T-helper 1 cell treated with Interleukin-12 subunit alpha and Interleukin-12 subunit beta and Interleukin-4 antibody, amounts not matched to agents 30 ng/mL and 1 ng/mL, for 36 hours (primary cell): ENCODE measurements at regions not wholly inside any gene's neighbourhood (a gene's known extent, or its start where the extent isn't known, plus 50 kb on each side); places are given as distances from the start of the nearest gene placed in this dataset.
"Not testable (repeated sequence)": the region's sequence is repeated elsewhere in the genome, so short reads cannot be mapped to it uniquely, and the experiment has no call there.

Experiments used
- intact Hi-C: fragments of 100-400 bp; cut with micrococcal nuclease; formaldehyde crosslinking; loops from one replicate; pipeline ENCODE4 v1.15.1; 2024

DNA sequence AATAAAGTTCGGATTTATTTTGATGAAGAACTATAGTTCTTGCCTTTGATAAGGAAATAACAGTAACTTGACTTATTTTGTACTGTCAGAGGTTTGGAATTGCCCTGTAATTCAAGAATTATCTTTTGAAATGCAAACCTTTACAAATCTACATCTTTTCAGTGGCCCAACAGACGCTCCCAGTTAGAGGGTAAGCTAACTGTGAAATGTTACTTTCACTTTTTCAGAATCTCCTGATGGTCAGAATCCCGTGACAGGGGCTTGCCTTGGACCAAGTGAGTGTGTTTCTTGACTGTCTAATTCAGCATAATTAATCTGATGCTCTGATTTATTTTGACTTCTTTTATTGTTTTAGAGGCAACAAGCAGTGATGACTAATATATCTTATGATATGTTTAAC is 262.5 kb downstream of the PLOD2 start:
- intact Hi-C loops = no loop called here

DNA sequence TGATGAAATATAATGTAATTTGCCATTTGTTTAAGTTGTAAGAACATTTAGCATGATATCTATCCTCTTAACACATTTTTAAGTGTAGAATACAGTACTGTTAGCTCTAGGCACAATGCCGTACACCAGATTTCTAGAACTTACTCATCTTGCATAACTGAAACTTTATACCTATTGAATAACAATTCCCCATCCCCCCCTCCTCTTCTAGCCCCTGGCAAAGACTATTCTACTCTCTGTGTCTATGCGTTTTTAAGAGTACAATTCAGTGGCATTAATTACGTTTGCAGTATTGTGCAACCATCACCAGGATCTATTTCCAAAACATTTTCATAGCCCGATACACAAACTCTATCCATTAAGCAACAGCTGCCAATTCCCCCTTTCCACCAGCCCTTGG is 261.7 kb downstream of the PLOD2 start:
- intact Hi-C loops = no loop called here

DNA sequence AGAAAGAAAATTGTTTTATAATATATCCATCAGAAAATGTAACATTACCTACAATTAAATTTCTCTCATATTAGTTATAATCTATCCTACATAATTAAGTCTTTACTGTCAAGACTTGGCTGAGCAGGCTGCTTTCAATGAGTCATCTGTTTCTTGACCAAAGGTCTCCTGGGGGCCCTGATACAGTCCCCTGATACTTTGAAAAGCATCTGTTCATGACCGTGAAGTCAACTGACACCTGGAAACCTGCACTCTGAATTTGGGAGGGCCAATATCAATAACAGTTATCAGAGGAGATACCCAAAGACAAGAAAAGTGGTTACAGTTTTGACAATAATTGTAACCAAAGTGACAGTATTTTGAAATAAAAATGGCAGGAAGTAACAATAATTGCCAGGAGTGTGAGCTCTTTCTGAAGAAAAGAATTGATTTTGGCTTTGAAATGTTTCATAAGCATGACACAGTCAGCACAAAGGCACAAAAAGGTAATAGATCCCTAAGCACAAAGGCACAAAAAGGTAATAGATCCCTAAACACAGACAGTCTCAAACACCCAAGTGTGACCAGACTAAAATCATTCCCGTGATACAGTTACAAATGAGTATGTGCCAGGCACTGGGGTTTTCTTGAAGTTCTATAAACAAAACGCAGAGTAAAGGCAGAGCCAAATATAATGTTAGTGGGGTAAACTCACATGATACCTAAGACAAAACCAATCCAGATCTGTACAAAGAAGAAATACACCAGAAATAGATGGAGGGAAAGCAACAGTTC is 260.7 kb downstream of the PLOD2 start:
- intact Hi-C loops = no loop called here

DNA sequence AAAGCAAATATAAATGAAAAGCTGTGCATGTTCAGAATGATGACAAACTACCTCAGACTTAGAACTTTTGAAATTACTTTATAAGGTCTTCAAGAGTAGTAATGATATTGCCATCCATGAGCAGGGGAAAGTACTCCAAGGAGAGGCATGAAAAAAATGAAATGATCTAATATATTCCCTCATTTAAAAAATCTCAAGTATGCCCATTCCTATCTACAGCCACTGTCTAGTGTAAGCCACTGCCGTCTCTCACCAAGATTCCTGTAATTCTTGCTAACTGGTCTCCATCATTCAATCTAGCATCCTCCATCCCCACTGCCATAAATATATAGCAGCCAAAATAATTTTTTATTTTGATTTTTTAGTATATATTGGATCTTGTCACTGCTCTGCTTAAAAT is 258.8 kb downstream of the PLOD2 start:
- intact Hi-C loops = no loop called here

DNA sequence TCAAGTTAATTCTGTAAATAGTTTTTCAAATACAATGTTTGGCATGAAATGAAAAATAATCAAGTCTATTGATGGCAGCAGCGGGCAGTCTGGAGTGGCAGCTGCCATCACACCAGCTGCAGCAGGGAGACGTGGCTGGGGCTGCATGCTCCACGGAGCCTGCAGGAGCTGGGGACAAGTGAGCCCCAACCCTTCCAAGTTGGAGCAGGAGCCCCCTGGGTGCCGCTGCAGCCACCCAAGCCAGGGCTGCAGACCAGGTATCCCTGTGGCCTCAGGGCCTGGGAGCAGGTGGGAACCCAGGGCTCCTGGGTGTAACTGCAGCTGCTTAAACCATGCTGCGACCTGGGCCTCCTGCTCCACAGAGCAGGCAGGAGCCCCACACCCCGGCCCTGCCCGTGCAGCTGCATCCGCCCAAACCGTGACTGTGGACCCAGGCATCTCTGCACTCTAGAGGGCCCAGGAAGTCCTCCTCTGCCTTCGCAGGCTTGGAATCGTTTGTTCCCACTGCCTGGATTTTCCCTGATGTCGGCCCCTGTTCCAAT is 257.4 kb downstream of the PLOD2 start:
- intact Hi-C loops = no loop called here

DNA sequence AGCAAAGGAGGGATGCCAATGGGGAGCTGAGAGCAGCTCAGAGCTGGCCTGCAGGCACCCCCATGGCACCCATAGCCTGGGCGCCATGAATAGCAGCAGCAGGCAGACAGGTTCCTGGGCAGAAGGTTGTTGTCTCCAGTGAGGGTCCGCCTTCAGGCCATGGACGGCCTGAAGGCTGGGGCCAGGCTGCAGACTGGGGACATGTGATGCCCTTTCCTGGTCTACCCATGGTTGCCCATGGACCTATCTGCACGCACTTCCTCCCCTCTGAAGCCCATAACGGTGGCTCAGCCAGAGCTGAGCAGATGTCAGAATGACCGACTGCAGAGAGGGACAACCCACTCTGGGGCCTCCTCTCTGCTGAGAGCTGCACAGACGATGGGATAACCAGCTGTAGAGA is 256.8 kb downstream of the PLOD2 start:
- intact Hi-C loops = no loop called here

DNA sequence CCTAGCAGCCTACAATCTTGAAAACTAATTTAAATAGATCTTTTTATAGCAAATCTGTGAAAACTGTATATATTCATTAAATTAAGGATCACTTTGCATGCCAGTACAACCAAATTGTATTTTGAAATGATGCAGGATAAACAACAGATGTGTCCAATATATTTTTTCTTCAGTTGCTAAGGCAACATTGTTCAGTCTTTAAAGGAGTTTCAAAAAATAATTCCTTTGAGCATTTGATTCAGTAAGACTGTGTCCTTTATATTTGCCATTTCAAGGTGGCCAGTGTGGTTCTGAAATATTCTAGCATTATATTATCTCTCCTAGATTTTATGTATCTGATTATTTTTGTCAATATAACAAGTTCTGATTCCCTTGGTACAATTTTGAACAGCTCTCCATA is 254.7 kb downstream of the PLOD2 start:
- intact Hi-C loops = no loop called here

DNA sequence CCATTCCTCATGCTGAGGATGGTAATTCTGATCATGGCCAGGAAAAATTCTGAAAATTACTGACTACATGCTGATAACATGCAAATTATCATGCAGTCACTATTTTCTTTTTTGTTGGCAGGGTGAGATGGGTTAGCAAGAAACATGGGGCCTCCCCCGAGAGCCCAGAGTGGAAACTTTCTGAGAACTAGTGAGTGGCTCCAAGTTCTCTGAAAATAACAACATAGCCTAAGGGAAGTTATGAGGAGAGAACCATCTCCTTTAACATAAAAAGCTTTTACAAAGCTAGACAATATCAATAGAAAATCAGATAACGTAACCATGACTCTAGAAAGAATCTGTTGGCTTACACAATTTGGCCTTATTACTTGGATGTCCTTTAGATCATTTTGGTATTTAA is 254.2 kb downstream of the PLOD2 start:
- intact Hi-C loops = no loop called here

DNA sequence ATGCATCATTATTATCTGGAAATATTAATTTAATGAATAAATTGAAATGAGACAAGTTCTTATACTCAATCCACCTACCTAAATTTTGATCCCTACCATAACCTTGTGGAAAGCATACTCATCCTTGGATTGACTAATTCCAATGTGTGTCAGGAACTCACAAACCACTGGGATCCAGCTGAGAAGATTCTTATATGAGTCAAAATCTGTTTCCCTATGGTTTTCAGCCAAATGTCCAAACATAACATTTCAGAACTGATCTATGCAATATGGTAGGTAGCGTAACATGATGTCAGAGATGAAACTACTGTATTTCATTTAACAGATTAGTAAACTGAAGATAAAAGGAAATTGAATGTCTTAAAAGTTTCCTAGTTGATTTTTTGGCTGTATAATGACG is 250.0 kb downstream of the PLOD2 start:
- intact Hi-C loops = no loop called here

DNA sequence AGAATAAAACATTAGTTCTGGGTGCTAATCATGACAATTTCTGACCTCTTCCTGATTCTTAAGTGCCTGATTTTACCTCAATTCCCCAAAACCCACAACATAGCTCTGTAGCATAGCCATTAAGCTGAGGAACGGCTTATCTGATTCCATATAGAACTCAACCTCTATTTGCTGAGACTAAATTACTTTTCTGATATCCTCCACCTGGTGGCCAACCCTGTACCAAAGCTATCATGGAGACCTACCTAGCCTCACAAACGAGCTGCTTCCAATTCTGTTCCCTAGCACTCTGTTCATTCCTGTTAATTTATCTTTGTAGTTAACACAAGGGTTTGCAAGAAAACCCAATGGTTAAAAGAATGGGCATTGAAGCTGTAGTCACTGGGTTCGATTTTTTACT is 245.2 kb downstream of the PLOD2 start:
- intact Hi-C loops = no loop called here

DNA sequence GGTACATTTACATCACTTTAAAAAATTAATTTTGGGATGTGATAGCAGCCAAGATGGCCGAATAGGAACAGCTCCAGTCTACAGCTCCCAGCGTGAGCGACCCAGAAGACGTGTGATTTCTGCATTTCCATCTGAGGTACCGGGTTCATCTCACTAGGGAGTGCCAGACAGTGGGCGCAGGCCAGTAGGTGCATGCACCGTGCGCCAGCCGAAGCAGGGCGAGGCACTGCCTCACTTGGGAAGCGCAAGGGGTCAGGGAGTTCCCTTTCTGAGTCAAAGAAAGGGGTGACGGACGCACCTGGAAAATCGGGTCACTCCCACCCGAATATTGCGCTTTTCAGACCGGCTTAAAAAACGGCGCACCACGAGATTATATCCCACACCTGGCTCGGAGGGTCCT is 233.2 kb downstream of the PLOD2 start:
- intact Hi-C loops = not testable (repeated sequence)

DNA sequence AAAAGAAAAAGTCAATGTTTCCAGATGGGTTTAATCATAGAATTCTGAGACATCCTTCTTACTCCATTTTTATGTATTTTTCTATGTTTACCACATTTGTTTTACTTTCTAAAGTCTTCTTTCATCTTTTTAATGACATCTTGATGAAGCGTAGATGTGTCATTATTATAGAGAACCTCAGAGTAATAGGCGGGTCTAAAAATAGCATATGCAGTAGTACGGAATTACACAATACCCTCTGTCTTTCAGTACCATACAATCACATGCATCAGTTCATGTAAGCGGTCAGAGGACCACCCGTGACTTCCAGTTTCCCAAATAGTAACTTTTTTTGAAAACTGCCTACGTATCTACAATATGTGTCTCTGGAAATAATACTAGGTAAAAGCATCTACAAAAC is 224.0 kb downstream of the PLOD2 start:
- intact Hi-C loops = no loop called here

DNA sequence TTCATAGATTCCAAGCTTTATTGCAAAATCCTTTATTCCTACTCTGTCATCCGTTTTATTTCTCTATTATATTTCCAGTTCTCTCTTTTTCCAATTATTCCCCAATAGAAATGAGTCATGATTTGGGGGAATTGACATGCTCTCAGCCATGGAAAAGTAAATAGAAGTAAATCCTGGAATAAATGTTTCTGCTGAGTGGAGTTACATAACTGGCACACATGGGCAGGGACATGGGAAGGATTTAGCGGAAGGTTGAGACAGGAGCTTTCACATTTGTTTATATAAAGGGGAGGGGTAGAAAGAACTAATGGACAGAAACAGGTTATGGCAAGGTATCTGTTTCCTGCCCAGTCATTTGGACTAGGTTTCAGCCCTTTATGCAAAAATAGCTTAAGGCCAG is 221.6 kb downstream of the PLOD2 start:
- intact Hi-C loops = no loop called here

DNA sequence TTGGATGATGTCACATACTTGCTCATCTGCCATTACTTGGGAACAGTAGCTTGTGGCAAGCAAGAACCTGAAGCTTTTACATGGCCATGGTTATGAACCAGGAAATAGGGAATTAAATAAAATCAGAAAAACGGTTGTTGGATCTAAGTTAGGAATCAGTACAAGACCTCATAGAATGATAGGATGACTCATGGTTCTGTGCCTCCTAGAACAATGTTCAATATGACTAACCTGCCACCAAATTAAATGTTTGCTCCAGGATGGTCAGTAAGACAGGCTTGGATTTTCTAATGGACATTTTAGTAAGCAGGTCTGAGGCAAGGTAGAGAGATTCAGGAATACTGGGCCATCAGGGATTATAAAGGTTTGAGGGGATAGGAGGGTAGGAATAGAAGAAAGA is 218.9 kb downstream of the PLOD2 start:
- intact Hi-C loops = no loop called here

DNA sequence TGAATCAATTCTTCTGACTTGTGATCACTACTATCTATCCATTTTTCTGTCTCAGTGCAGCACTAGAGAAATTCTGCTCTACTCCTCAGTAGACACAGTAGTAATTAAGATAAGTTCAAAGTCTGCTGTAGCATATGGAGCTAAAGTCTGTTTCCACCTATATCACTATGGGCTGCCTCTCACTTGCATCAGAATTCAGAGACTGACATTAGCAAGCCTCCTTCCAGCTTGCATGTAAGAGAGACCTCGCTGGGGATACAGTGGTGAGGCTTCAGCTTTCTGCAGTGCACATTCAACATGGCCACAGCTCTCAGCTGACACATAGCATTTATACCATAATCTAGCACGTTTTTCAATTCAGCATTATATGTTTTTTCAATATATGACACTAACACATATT is 217.0 kb downstream of the PLOD2 start:
- intact Hi-C loops = no loop called here

DNA sequence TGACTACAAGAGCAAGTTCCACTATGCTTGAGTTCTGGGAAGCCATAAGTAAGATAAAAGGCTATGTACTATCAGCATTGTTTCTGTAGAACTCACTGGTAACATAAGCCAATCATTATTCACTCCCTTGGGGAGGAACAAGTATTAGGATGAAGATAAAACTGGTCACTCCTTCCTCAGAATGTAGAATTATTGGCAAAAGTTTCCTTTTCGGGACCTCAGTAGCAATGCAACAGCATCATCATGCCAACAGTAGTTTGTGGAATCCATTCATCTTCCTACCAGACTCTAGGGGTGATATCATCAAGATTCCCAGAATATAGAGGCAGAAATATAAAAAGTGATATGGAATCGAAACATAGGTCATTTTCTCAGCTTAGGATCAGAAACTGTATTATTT is 209.5 kb downstream of the PLOD2 start:
- intact Hi-C loops = no loop called here

DNA sequence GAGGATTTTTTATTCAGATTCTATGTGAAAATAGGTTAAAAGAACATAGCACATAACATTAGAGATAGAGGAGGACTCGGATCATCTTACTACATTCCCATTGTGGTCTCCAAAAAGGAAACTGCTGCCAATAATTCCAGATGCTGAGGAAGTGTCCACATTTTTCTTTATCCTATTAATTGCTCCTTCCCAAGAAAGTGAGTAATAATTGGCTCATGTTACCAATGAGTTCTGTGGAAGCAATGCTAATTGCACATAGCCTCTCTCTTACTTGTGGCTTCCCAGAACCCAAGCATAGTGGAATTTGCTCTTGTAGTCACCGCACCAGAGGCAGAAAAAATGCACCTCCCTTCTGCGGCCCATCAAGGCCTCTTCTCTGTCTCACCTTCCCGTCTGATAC is 208.4 kb downstream of the PLOD2 start:
- intact Hi-C loops = no loop called here

DNA sequence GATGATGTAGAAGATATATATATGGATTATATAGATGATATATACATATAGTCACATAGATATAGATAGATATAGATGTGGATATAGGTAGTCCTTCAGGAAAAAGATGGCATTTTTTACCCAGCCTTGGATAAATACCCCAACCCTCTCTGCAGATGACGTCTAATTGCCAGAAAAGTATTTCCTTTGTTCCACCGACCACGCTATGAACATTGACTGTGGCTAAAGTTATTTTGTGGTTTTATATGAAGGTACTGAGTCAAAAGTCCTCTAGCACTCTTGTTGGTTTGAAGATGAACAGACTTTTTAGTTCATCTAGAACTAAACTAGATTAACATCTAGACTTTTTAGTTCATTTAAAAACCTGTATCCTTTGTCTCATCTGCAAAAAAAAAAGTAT is 207.7 kb downstream of the PLOD2 start:
- intact Hi-C loops = no loop called here

DNA sequence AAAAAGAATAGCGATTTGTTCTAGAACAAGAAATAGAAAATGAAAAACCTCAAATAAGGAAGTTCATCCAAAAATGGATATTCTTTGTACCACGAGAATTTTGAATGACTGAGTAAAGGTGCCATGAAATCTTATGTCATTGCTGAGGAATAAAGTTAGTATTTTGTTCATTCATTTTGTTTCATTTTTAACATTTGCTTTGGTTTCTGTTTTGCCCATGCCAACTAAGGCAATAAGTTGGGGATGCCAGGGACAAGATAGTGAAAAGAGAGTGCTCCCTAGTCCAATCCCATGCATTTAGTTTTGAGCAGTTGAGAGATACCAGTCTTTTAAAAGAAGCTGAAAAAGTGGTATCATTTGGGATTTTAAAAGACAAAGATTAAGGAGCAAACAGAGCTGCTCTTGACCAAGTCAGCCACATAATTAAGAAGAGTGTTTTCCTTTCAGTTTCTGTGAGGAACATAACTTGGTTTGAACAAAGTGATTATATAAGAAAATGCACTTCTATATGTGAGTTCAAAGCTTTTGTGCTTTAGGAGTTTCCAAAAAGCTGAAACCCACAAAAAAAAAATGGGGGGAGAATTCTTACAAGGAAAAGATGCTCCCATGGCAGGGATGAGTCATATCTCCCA is 201.4 kb downstream of the PLOD2 start:
- intact Hi-C loops = no loop called here

DNA sequence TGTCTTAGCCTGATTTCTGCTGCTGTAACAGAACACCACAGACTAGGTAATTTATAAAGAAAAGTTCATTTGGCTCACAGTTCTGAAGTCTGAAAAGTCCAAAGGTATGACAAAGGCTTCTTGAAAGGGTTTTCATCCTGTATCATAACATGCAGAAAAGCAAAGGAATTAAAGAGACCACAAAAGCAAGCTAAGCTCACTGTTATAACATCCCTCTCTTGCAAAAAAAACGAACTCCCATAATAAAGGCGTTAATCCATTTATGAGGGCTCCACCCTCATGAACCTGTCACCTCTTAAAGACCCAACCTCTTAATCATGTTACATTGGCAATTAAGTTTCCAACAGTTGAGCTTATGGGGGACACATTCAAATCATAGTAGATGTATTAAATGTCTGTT is 197.9 kb downstream of the PLOD2 start:
- intact Hi-C loops = no loop called here

DNA sequence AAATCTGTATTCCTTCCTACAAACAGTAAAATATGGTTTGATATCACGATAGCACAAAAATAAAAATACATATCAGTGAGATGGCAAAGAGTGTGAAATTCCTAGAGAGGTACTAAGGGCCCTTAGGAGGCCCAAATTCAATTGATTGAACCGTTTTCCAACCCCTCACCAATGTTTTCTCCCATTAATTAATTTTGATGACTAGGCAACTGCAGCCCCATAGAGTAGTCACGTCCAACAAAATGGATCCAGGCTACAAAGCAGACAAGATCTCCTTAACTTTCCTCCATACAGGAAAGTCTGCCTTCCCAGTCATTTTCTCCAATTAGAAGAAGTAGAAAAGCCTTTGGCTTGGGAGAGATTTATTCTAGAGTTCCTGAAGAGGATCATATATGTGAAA is 193.9 kb downstream of the PLOD2 start:
- intact Hi-C loops = no loop called here

DNA sequence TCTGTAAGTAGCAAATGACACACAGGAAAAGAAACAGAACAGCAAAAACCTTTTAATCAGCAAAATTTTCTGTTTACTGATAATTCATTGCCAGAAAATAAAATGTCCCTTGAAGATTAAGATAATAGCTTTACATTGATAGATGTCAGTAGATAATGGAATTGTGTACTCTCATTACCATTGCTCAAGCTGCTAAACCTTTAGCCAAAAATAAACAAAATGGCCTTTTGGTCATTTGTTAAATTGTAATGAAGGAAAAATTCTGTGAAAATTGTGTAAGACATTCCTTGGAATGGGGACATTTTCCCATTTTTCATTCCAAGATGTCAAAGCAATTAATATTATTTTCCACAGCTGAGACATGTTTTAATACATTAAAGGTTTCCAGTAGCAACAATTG is 189.8 kb downstream of the PLOD2 start:
- intact Hi-C loops = no loop called here

DNA sequence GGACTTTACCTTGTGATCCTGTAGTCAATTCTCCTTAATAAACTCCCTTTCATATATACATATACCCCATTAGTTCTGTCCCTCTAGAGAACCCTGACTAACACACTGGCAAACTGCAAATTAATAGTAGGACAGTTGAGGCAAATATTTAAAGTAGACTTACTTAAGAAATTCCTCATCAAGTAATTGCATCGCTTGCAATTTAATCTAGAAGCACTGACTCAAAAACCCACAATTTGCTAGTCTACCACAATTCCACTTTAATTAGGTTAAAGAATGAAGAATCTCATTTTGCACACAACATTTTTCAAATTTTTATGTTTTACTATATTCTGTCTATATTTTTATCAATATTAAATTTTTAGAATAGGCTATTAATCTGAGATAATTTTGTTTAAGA is 188.1 kb downstream of the PLOD2 start:
- intact Hi-C loops = no loop called here
